Neutrophil (primary cell): ENCODE measurements at regions not wholly inside any gene's neighbourhood (a gene's known extent, or its start where the extent isn't known, plus 50 kb on each side); places are given as distances from the start of the nearest gene placed in this dataset.

ENCODE experiments used
- H3K27ac ChIP-seq: fragments of 200-600 bp; sonication (generic); 2 replicates; pipeline ENCODE4 v1.5.1; 2016; ENCODE audit warnings: mild to moderate bottlenecking, moderate library complexity
- H3K27me3 ChIP-seq: fragments of 200-600 bp; sonication (generic); 2 replicates; pipeline ENCODE4 v1.6.0; 2016; ENCODE audit warnings: mild to moderate bottlenecking
- H3K36me3 ChIP-seq: fragments of 200-600 bp; sonication (generic); 2 replicates; pipeline ENCODE4 v1.5.1; 2017
- H3K4me1 ChIP-seq, 2 experiments: fragments of 200-600 bp in 1 of 2; sonication (generic) in 1 of 2; 1 replicate in 1 of 2; 2 replicates in 1 of 2; pipeline versions ENCODE4 v1.5.1 to v1.6.1; 2013 to 2016; ENCODE audit warnings: low read depth in 1 of 2, low read length in 1 of 2, mild to moderate bottlenecking in 1 of 2, moderate library complexity in 1 of 2; ENCODE audit not compliant: control insufficient read depth in 1 of 2, insufficient read depth in 1 of 2
- H3K4me3 ChIP-seq, 2 experiments: fragments of 200-600 bp in 1 of 2; sonication (generic) in 1 of 2; 1 replicate in 1 of 2; 2 replicates in 1 of 2; pipeline ENCODE4 v1.5.1; 2013 to 2016; ENCODE audit warnings: low read depth in 1 of 2, low read length in 1 of 2, mild to moderate bottlenecking in 1 of 2, moderate library complexity in 1 of 2
- H3K9me3 ChIP-seq: fragments of 200-600 bp; sonication (generic); 2 replicates; pipeline ENCODE4 v1.5.1; 2016
- CTCF ChIP-seq: fragments of 200-600 bp; sonication (generic); IDR thresholded peaks from 2 replicates; pipeline ENCODE4 v1.5.1; 2016; ENCODE audit warnings: antibody characterized with exemption

GRCh38 chr2:121944072-121944831, 188.8 kb downstream of the TSN start:
- no peaks in the 10 kb centered on the region for H3K27me3 ChIP-seq
- H3K4me3 ChIP-seq = no peak overlapping the region
- H3K9me3 ChIP-seq = no peaks in the 10 kb centered on the region
- TF ChIP-seq CTCF = no peak
- no peak overlapping the region for H3K27ac ChIP-seq
- no peaks in the 10 kb centered on the region for H3K36me3 ChIP-seq
- peaks cover 0 to 7% of the 10 kb centered on the region in 2 experiments for H3K4me1 ChIP-seq

GRCh38 chr2:121947674-121948073, 192.2 kb downstream of the TSN start:
- TF ChIP-seq CTCF = no peak
- Histone ChIP-seq H3K27me3 (no peaks in the 10 kb centered on the region), H3K4me1 (peaks cover 0 to 7% of the 10 kb centered on the region in 2 experiments)

GRCh38 chr2:121949271-121949670, 193.8 kb downstream of the TSN start:
- Histone ChIP-seq H3K36me3 (no peaks in the 10 kb centered on the region), H3K4me3 (no peak overlapping the region), H3K4me1 (peaks cover 0 to 2% of the 10 kb centered on the region in 2 experiments), H3K27me3 (no peaks in the 10 kb centered on the region), H3K9me3 (no peaks in the 10 kb centered on the region), H3K27ac (no peak overlapping the region)
- no peak for TF ChIP-seq CTCF

More at GRCh38 chr2:121947674-121948073, 192.2 kb downstream of the TSN start:
- Histone ChIP-seq H3K27ac (no peak overlapping the region), H3K36me3 (no peaks in the 10 kb centered on the region), H3K4me3 (no peak overlapping the region), H3K9me3 (no peaks in the 10 kb centered on the region)

GRCh38 chr2:121955426-121955825, 200.0 kb downstream of the TSN start:
- H3K4me3 ChIP-seq = no peak overlapping the region
- H3K4me1 ChIP-seq = no peaks in the 10 kb centered on the region
- no peaks in the 10 kb centered on the region for H3K27me3 ChIP-seq
- no peaks in the 10 kb centered on the region for H3K36me3 ChIP-seq
- no peak overlapping the region for H3K27ac ChIP-seq
- no peaks in the 10 kb centered on the region for H3K9me3 ChIP-seq
- no peak for TF ChIP-seq CTCF

- Histone ChIP-seq H3K27me3 (no peaks in the 10 kb centered on the region), H3K4me1 (no peaks in the 10 kb centered on the region), H3K27ac (no peak overlapping the region), H3K4me3 (no peak overlapping the region), H3K36me3 (no peaks in the 10 kb centered on the region), H3K9me3 (no peaks in the 10 kb centered on the region)
- TF ChIP-seq CTCF = no peak
Observed at GRCh38 chr2:121955872-121956271, 200.4 kb downstream of the TSN start.
